Upper lobe of right lung (tissue), 1 donor: ENCODE measurements at regions not wholly inside any gene's neighbourhood (a gene's known extent, or its start where the extent isn't known, plus 50 kb on each side); places are given as distances from the start of the nearest gene placed in this dataset.
A peak's percentile ranks its signal among the peaks of the same experiment; 100 is the strongest.

Experiments used
- ATAC-seq: fragments of 200-7000 bp; cut with Tn5 transposase; one replicate; pipeline ENCODE4 v1.9.1; 2020; ENCODE audit warnings: mild to moderate bottlenecking, moderate library complexity
- DNase-seq: peaks from one replicate; pipeline ENCODE4 v3.0.0-alpha.2; 2020
- H3K27ac ChIP-seq: fragments of 200-600 bp; one replicate; pipeline ENCODE4 v1.8.0; 2022
- H3K27me3 ChIP-seq: fragments of 200-600 bp; one replicate; pipeline ENCODE4 v1.8.0; 2022; ENCODE audit warnings: mild to moderate bottlenecking
- H3K36me3 ChIP-seq: fragments of 200-600 bp; one replicate; pipeline ENCODE4 v1.8.0; 2022
- H3K4me1 ChIP-seq: fragments of 200-600 bp; one replicate; pipeline ENCODE4 v1.8.0; 2022
- H3K4me3 ChIP-seq: fragments of 200-600 bp; one replicate; pipeline ENCODE4 v1.8.0; 2022; ENCODE audit warnings: mild to moderate bottlenecking
- H3K9me3 ChIP-seq: fragments of 200-600 bp; one replicate; pipeline ENCODE4 v1.8.0; 2022
- intact Hi-C: fragments of 100-400 bp; cut with DNase I; formaldehyde crosslinking; loops from one replicate; pipeline ENCODE4 v1.11.0; 2022
- TF ChIP-seq, protein P1 (sequence below): fragments of 200-600 bp; IDR thresholded peaks from one replicate; pipeline ENCODE4 v1.8.0; 2022; ENCODE audit warnings: antibody characterized with exemption
- donor health status: DM: no; HTN: yes; CAD: no; lungs with severe emphysema.

DNA sequence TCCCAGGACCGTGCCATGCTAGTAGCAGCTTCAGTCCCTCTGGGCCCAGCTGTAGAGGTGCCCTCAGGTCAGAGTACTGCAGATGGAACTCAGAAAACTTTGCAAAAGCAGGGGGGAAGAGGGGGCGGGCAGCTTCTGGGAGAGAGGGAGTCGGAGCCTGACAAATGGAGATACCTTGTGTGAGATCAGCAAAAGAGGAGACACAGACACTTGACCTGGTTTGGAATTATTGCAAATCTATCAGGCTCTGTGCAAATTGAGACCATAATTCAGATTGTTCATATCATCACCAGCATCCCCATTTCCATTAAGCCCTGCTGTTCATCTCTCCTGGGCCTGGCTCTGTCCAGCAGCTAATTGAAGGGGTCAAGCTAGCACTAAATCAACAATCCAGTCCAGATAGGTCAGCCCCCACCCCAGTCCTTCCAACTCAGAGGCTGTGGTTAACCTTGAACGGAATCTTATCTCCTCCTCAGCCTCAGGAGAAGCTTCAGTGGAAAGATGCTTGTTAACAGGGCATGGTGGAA lies 292.6 kb upstream of the PLET1 start:
- intact Hi-C loops = loop anchor here (10.0 kb wide), 1 partner anchor 268 kb away; no protein-coding TSS in a partner anchor
- Histone ChIP-seq H3K36me3 (no peaks in the 10 kb centered on the region), H3K4me1 (no peaks in the 10 kb centered on the region), H3K9me3 (no peaks in the 10 kb centered on the region), H3K27me3 (no peaks in the 10 kb centered on the region), H3K27ac (no peak overlapping the region), H3K4me3 (no peak overlapping the region)
- DNase-seq (no peak), ATAC-seq (no peak)
- TF ChIP-seq, protein P1, sequence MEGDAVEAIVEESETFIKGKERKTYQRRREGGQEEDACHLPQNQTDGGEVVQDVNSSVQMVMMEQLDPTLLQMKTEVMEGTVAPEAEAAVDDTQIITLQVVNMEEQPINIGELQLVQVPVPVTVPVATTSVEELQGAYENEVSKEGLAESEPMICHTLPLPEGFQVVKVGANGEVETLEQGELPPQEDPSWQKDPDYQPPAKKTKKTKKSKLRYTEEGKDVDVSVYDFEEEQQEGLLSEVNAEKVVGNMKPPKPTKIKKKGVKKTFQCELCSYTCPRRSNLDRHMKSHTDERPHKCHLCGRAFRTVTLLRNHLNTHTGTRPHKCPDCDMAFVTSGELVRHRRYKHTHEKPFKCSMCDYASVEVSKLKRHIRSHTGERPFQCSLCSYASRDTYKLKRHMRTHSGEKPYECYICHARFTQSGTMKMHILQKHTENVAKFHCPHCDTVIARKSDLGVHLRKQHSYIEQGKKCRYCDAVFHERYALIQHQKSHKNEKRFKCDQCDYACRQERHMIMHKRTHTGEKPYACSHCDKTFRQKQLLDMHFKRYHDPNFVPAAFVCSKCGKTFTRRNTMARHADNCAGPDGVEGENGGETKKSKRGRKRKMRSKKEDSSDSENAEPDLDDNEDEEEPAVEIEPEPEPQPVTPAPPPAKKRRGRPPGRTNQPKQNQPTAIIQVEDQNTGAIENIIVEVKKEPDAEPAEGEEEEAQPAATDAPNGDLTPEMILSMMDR = no peak

DNA sequence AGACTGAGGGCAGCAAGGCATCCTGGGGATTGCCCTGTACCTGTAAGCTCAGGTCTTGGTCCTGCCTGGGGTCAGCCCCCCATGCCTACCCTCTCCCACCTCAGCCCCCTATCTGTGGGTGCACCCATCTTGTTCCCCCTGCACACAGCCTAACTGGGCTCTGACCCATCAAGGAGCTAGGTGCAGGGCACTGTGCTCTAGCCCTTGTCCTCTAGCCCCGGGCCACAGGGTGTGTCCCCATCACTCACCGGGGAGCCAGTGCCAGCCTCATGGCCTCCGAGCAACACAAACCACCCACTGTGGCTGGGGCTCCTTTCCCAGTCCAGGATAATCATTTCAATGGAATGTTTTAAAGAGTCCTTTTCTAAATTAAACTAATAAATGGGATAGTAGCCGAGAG lies 293.9 kb upstream of the PLET1 start:
- H3K4me3 ChIP-seq = no peak overlapping the region
- DNase-seq = no peak
- intact Hi-C loops = loop anchor here (10.0 kb wide), 1 partner anchor 270 kb away; no protein-coding TSS in a partner anchor

DNA sequence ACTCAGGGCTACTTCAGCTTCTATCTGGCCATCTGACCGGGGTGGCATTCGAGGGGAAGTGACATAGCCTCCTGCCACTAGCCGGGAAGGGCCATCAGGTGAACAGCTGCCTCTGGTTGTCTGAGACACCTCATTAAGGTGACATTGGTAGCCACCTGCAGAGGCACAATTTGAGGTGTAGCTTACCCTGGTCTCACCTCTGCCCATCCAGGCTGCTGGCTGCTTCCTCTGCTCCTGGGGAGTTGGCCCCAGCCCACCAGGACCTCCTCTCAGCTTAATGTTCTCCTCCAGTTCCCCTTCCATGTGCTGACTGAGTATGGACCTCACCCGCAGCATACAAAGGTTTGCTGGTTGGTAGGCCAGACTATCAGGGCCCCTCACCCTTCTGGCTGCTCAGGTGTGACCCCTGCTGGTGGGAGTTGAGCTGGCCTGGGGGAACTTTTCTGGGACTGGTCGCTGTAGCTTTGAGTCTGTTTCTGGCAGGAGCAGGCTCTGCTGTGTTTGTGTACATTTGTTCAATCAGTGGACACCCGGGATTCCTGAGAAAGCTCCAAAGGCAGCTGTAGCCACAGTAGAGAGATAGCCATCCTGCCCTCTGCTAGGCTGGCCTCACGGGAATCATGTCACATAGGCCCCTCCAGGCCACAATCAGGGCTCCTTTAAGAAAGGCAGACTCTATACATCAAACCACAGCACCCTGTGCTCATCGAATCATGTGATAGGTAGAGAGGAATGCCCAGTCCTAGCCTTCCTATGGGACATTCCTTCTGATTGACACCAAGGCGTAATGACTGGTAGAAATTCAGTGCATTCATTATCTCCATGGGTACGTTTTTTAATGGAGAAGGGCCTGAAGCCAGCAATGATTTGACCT lies 295.1 kb upstream of the PLET1 start:
- DNase-seq = peak; percentile 84

More for the DNA sequence above, 293.9 kb upstream of the PLET1 start:
- Histone ChIP-seq H3K9me3 (no peaks in the 10 kb centered on the region), H3K4me1 (no peaks in the 10 kb centered on the region), H3K27me3 (no peaks in the 10 kb centered on the region), H3K36me3 (no peaks in the 10 kb centered on the region), H3K27ac (no peak overlapping the region)
- ATAC-seq = peak; percentile 9
- TF ChIP-seq, protein P1 = no peak

DNA sequence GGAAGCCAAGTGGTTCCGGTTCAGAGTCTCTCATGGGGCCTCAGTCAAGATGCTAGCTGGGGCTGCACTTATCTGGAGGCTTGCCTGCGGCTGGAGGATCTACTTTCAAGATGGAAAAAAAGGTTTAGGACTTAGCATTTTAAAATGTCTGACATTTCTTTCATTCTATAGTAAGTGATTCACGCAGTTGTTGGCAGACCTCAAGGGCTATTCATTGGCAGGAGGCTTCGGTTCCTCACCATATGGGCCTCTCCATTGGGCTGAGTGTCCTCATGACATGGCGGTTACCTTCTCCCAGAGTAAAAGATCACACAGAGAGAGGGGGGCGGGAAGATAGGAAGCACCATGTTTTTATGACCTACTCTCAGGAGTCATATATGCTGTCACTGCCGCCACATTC lies 298.0 kb upstream of the PLET1 start:
- H3K4me1 ChIP-seq = no peaks in the 10 kb centered on the region
- no peaks in the 10 kb centered on the region for H3K36me3 ChIP-seq
- no peak overlapping the region for H3K27ac ChIP-seq
- H3K27me3 ChIP-seq = no peaks in the 10 kb centered on the region
- ATAC-seq = no peak
- intact Hi-C loops = loop anchor here (10.0 kb wide), 1 partner anchor 274 kb away; no protein-coding TSS in a partner anchor
- H3K9me3 ChIP-seq = no peaks in the 10 kb centered on the region
- DNase-seq = no peak
- no peak overlapping the region for H3K4me3 ChIP-seq
- TF ChIP-seq, protein P1 = no peak

More for the DNA sequence above, 295.1 kb upstream of the PLET1 start:
- Histone ChIP-seq H3K4me1 (no peaks in the 10 kb centered on the region), H3K27ac (no peak overlapping the region), H3K27me3 (no peaks in the 10 kb centered on the region), H3K4me3 (no peak overlapping the region), H3K9me3 (no peaks in the 10 kb centered on the region), H3K36me3 (no peaks in the 10 kb centered on the region)
- TF ChIP-seq, protein P1 = peak; percentile 73
- peak; percentile 92 for ATAC-seq
- intact Hi-C loops = loop anchor here (10.0 kb wide), 1 partner anchor 271 kb away; no protein-coding TSS in a partner anchor

DNA sequence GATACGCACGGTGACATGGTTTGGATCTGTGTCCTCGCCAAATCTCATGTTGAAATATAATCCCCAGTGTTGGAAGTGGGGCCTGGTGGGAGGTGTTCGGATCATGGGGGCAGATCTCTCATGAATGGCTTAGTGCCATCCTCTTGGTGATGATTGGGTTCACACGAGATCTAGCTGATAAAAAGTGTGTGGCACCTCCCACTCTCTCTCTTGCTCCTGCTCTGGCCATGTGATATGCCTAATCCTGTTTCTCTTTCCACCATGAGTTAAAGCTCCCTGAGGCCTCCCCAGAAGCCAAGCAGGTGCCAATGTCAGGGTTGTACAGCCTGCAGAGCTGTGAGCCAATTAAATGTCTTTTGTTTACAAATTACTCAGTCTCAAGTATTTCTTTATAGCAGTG lies 303.1 kb upstream of the PLET1 start:
- Histone ChIP-seq H3K4me1 (no peaks in the 10 kb centered on the region), H3K4me3 (no peak overlapping the region), H3K27me3 (no peaks in the 10 kb centered on the region), H3K9me3 (no peaks in the 10 kb centered on the region), H3K36me3 (no peaks in the 10 kb centered on the region), H3K27ac (no peak overlapping the region)
- no peak for ATAC-seq
- intact Hi-C loops = no loop called here
- TF ChIP-seq, protein P1 = no peak
- DNase-seq = no peak
